Karpas-422 (cell line): ENCODE measurements at regions not wholly inside any gene's neighbourhood (a gene's known extent, or its start where the extent isn't known, plus 50 kb on each side); places are given as distances from the start of the nearest gene placed in this dataset.

Source experiments
- DNase-seq: peaks from one replicate; pipeline ENCODE4 v3.0.0-alpha.2; 2015
- H2AFZ ChIP-seq: fragments of 200-600 bp; sonication (generic); 2 replicates; pipeline ENCODE4 v1.6.1; 2014; ENCODE audit warnings: antibody characterized with exemption, low read length, mixed read lengths
- H3K27ac ChIP-seq: fragments of 200-600 bp; sonication (generic); 2 replicates; pipeline ENCODE4 v1.5.1; 2014; ENCODE audit warnings: mild to moderate bottlenecking, low read length, moderate library complexity
- H3K27me3 ChIP-seq: fragments of 200-600 bp; sonication (generic); 2 replicates; pipeline ENCODE4 v1.6.1; 2014; ENCODE audit warnings: low read length, mixed read lengths
- H3K36me3 ChIP-seq: fragments of 200-600 bp; sonication (generic); 2 replicates; pipeline ENCODE4 v1.6.1; 2014; ENCODE audit warnings: low read length, mixed read lengths; ENCODE audit not compliant: insufficient read depth
- H3K4me1 ChIP-seq: fragments of 200-600 bp; sonication (generic); 2 replicates; pipeline ENCODE4 v1.6.1; 2014; ENCODE audit warnings: mild to moderate bottlenecking, low read length, mixed read lengths
- H3K4me2 ChIP-seq: fragments of 200-600 bp; sonication (generic); 2 replicates; pipeline ENCODE4 v1.6.1; 2014; ENCODE audit warnings: low read length, low read depth, mild to moderate bottlenecking; ENCODE audit not compliant: poor library complexity, severe bottlenecking
- H3K4me3 ChIP-seq: fragments of 200-600 bp; sonication (generic); 2 replicates; pipeline ENCODE4 v1.5.1; 2014; ENCODE audit warnings: mild to moderate bottlenecking, antibody characterized with exemption, low read length, mixed read lengths
- H3K79me2 ChIP-seq: fragments of 200-600 bp; sonication (generic); 2 replicates; pipeline ENCODE4 v1.6.1; 2014; ENCODE audit warnings: mild to moderate bottlenecking, low read length, mixed read lengths
- H3K9ac ChIP-seq: fragments of 200-600 bp; sonication (generic); 2 replicates; pipeline ENCODE4 v1.6.0; 2014; ENCODE audit warnings: low read length
- H3K9me2 ChIP-seq: fragments of 200-600 bp; sonication (generic), shearing (Covaris generic); replicated peaks from 2 replicates; pipeline ENCODE4 v1.6.0; 2014; ENCODE audit warnings: mild to moderate bottlenecking, low read length, moderate library complexity; ENCODE audit not compliant: insufficient read depth
- H3K9me3 ChIP-seq: fragments of 300-700, 200-600 bp; sonication (generic); 2 replicates; pipeline ENCODE4 v1.6.1; 2014; ENCODE audit warnings: low read length, mixed read lengths
- H4K20me1 ChIP-seq: fragments of 200-600 bp; sonication (generic); 2 replicates; pipeline ENCODE4 v1.6.1; 2014; ENCODE audit warnings: mild to moderate bottlenecking, antibody characterized with exemption, low read length, low read depth; ENCODE audit not compliant: insufficient read depth

DNA sequence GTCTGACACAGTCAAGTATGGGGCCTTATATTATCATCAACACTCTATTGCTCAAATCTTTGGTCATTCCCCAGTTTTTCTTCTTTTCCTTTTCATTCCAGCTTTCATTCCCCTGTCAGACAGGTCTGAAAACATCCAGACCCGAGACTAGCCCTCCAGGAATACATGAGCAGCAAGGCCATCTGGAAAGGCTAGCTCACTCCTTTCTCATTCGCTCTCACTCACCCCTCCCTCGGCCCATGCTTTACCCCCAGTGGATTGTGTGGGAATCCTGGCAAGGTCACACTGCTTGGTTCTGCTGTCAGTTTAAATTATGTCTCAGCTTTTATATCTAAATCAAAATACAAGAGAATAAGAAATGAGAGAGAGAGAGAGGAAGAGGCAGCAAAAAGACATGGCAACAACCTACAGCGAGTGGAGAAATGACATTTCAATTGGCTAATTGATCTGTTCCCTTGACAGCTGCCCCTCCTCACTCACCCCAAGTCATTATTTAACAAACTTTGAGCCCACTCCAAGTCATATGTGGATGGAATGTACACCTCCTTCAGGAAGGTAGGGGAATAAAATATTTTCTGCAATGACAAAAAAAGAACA, 962.2 kb downstream of the TUSC7 start:
- H3K27ac ChIP-seq: no peak overlapping the region
- H3K9ac ChIP-seq: no peak overlapping the region
- no peak overlapping the region for H2AFZ ChIP-seq
- H3K4me3 ChIP-seq: no peak overlapping the region
- H3K9me2 ChIP-seq: no peaks in the 10 kb centered on the region
- no peak overlapping the region for H3K4me2 ChIP-seq
- no peaks in the 10 kb centered on the region for H3K9me3 ChIP-seq
- H3K27me3 ChIP-seq: no peaks in the 10 kb centered on the region
- no peaks in the 10 kb centered on the region for H3K36me3 ChIP-seq
- no peaks in the 10 kb centered on the region for H3K79me2 ChIP-seq
- no peaks in the 10 kb centered on the region for H4K20me1 ChIP-seq
- H3K4me1 ChIP-seq: no peaks in the 10 kb centered on the region
- DNase-seq: no peak

GRCh38 chr3:117674321-117674720, 964.7 kb downstream of the TUSC7 start:
- no peaks in the 10 kb centered on the region for H3K79me2 ChIP-seq
- H3K4me3 ChIP-seq: no peak overlapping the region
- H3K4me1 ChIP-seq: no peaks in the 10 kb centered on the region

DNA sequence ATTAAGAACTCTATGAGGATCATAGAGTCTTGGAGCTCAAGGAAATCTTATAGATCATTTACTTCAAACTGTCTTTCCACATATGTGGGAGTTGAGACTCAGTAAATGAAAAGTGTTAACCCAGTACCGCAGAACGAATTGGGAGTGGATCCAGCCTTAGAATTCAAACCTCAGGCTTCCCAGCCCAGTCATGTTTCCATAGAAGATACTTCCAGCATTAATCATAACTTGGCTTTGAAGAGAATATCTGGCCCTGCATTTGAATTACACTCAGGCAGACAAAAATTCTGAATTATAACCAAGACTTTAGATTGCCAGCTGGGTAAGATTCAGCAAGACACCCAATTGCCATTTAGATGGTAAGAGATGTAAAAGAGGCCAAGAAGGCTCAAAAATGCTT, 972.0 kb downstream of the TUSC7 start:
- no peaks in the 10 kb centered on the region for H3K9me2 ChIP-seq
- H2AFZ ChIP-seq: no peak overlapping the region
- no peaks in the 10 kb centered on the region for H3K36me3 ChIP-seq

More at GRCh38 chr3:117674321-117674720, 964.7 kb downstream of the TUSC7 start:
- H3K27ac ChIP-seq: no peak overlapping the region
- H3K4me2 ChIP-seq: no peak overlapping the region
- no peak for DNase-seq
- no peaks in the 10 kb centered on the region for H3K9me2 ChIP-seq
- no peaks in the 10 kb centered on the region for H4K20me1 ChIP-seq
- no peak overlapping the region for H2AFZ ChIP-seq
- H3K27me3 ChIP-seq: no peaks in the 10 kb centered on the region
- H3K9me3 ChIP-seq: no peaks in the 10 kb centered on the region
- no peak overlapping the region for H3K9ac ChIP-seq
- H3K36me3 ChIP-seq: no peaks in the 10 kb centered on the region

GRCh38 chr3:117687096-117687495, 977.5 kb downstream of the TUSC7 start:
- Histone ChIP-seq H3K4me2 (no peak overlapping the region), H3K27ac (no peak overlapping the region), H3K9me2 (no peaks in the 10 kb centered on the region), H3K9ac (no peak overlapping the region), H3K79me2 (no peaks in the 10 kb centered on the region), H3K9me3 (no peaks in the 10 kb centered on the region), H2AFZ (no peak overlapping the region), H3K4me1 (no peaks in the 10 kb centered on the region), H3K27me3 (no peaks in the 10 kb centered on the region), H3K36me3 (no peaks in the 10 kb centered on the region), H3K4me3 (no peak overlapping the region), H4K20me1 (no peaks in the 10 kb centered on the region)
- no peak for DNase-seq

More for the DNA sequence above, 972.0 kb downstream of the TUSC7 start:
- Histone ChIP-seq H3K4me1 (no peaks in the 10 kb centered on the region), H3K9ac (no peak overlapping the region), H3K4me3 (no peak overlapping the region), H3K27me3 (no peaks in the 10 kb centered on the region; the same call in 1 of the 2 replicates), H3K9me3 (no peaks in the 10 kb centered on the region), H4K20me1 (no peaks in the 10 kb centered on the region), H3K79me2 (no peaks in the 10 kb centered on the region), H3K27ac (no peak overlapping the region), H3K4me2 (no peak overlapping the region)
- DNase-seq: no peak

DNA sequence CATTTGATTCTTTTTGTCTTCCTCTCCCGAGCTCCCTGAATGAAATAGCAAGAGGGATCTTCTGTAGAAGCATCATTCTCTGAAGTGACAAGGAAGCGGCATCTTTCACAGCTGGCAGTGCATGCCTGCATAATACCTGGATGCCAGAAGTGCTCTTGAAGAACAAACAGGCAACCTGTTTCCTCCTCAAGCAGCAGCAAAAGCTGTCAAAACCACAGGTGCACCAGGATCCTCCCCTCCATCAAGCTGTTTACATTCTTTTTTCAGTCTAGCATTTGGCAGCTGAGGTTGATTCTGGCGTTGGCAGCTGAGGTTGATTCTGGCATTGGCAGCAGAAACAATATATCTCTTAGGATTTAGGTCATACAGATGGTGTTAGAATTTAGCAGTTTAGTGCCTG, 979.0 kb downstream of the TUSC7 start:
- Histone ChIP-seq H4K20me1 (no peaks in the 10 kb centered on the region), H3K27ac (no peak overlapping the region), H3K79me2 (no peaks in the 10 kb centered on the region), H3K4me3 (no peak overlapping the region), H3K27me3 (no peaks in the 10 kb centered on the region), H3K4me2 (no peak overlapping the region), H3K9me3 (no peaks in the 10 kb centered on the region), H3K9ac (no peak overlapping the region), H3K9me2 (no peaks in the 10 kb centered on the region), H3K36me3 (no peaks in the 10 kb centered on the region), H2AFZ (no peak overlapping the region), H3K4me1 (no peaks in the 10 kb centered on the region)
- no peak for DNase-seq

DNA sequence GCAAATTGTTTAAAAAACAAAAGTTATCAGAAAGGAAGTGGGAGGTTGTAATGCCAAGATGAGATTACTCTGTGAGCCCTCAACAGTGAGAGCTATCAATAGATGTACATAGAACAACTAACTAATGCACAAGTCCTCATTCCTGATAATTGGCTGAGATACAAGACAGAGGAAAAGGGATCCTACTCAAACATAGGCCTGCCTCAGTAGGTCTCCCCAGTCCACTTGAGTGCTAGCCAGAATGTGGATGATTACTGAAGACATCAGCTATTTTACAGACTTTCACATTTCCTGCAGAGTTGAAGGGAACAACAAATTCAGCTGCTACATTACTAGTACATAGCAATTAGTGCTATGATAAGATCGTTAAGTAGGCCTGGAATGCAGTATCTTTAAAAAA, 981.9 kb downstream of the TUSC7 start:
- Histone ChIP-seq H2AFZ (no peak overlapping the region), H4K20me1 (no peaks in the 10 kb centered on the region), H3K4me2 (no peak overlapping the region), H3K36me3 (no peaks in the 10 kb centered on the region), H3K9me3 (no peaks in the 10 kb centered on the region), H3K9me2 (no peaks in the 10 kb centered on the region), H3K4me3 (no peak overlapping the region), H3K79me2 (no peaks in the 10 kb centered on the region), H3K27me3 (no peaks in the 10 kb centered on the region), H3K27ac (no peak overlapping the region), H3K4me1 (no peaks in the 10 kb centered on the region), H3K9ac (no peak overlapping the region)
- DNase-seq: no peak

DNA sequence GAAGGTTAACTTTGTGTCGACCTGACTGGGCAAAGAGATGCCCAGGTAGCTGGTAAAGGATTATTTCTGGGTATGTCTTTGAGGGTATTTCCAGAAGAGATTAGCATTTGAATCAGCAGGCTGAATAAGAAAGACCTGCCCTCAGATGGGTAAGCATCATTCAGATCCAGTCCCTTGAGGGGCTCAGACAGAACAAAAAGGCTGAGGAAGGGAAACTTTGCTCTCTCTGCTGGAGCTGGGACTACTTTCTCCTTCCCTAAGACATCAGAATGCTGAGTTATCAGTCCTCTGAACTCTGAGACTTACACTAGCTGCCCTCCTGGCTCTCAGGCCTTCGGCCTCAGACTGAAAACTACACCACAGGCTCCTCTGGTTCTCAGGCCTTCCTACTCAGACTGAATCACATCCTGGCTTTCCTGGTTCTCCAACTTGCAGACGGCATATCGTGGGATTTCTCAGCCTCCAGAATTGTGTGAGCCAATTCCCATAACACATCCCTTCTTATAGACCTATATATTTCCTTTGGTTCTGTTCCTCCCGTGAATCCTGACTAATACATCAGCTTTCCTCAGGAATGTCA, 982.9 kb downstream of the TUSC7 start:
- Histone ChIP-seq H3K4me3 (no peak overlapping the region), H3K36me3 (no peaks in the 10 kb centered on the region), H3K79me2 (no peaks in the 10 kb centered on the region), H2AFZ (no peak overlapping the region), H3K27ac (no peak overlapping the region), H3K9me3 (no peaks in the 10 kb centered on the region), H3K4me2 (no peak overlapping the region), H3K27me3 (no peaks in the 10 kb centered on the region), H4K20me1 (no peaks in the 10 kb centered on the region), H3K4me1 (no peaks in the 10 kb centered on the region), H3K9ac (no peak overlapping the region), H3K9me2 (no peaks in the 10 kb centered on the region)
- no peak for DNase-seq

DNA sequence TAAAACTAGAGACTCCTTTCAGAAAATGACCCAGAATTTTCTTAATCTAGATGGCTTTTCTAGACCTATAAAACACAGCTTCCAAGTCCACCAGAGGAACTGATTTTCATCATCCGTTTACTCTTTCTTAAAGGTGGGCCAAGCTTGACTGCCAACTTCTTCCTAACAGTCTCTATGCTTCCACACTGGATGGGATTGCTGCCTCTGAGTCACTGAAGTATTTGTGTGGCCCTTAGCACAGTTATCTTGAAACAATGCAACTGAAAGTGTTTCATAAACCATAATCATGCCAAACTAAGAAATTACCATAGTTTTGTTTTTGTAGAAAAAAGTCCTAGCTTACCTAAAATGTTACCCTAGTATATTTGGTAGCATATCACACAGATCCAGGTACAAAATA, 985.7 kb downstream of the TUSC7 start:
- Histone ChIP-seq H3K9ac (no peak overlapping the region), H2AFZ (no peak overlapping the region), H3K36me3 (no peaks in the 10 kb centered on the region), H4K20me1 (no peaks in the 10 kb centered on the region), H3K79me2 (no peaks in the 10 kb centered on the region), H3K9me3 (no peaks in the 10 kb centered on the region), H3K27me3 (no peaks in the 10 kb centered on the region), H3K4me2 (no peak overlapping the region), H3K9me2 (no peaks in the 10 kb centered on the region), H3K4me3 (no peak overlapping the region), H3K4me1 (no peaks in the 10 kb centered on the region), H3K27ac (no peak overlapping the region)
- no peak for DNase-seq
